Loucy (cell line): ENCODE measurements at regions not wholly inside any gene's neighbourhood (a gene's known extent, or its start where the extent isn't known, plus 50 kb on each side); places are given as distances from the start of the nearest gene placed in this dataset.

Source experiments
- CTCF ChIP-seq: fragments of 200-600 bp; sonication (generic); conservative IDR thresholded peaks from 2 replicates; pipeline ENCODE4 v1.5.1; 2014; ENCODE audit warnings: mild to moderate bottlenecking, antibody characterized with exemption, low read length
- EZH2phosphoT487 ChIP-seq: fragments of 200-600 bp; IDR thresholded peaks from 2 replicates; pipeline ENCODE4 v1.6.1; 2018; ENCODE audit warnings: antibody characterized with exemption, mild to moderate bottlenecking, moderate library complexity, borderline replicate concordance

- TF ChIP-seq EZH2phosphoT487 (no peak), CTCF (no peak)
Measured at GRCh38 chr18:60452421-60452820, 79.8 kb upstream of the MC4R start.
